ENCODE measurements at regions not wholly inside any gene's neighbourhood (a gene's known extent, or its start where the extent isn't known, plus 50 kb on each side); places are given as distances from the start of the nearest gene placed in this dataset.

DNA sequence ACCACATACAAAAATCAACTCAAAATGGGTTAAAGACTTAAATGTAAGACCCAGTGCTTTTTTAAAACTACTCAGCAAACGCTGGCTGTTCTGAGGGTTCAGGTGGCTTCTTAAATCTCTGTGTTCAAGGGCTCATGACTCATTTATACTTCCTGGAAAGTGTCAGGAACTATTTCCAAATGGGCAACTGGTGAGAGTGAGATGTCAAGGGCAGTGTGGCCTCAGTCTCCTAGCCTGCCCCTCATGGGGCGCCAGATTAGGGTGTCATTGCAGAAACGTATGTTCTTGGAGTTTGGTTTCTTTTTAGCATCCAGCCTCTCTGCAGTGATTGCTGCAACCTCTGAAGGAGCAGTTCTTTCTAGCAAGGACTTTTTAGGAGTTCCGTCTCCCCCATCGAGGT is 485.4 kb downstream of the TNS1 start:
- Histone ChIP-seq H3K27ac (ENCODE audit: low read depth, low read length, poor library complexity, severe bottlenecking) (no peak overlapping the region), H4K20me1 (ENCODE audit: insufficient read depth, low read length) (no peaks in the 10 kb centered on the region), H3K4me3 (ENCODE audit: low read depth, low read length, poor library complexity, severe bottlenecking) (no peak overlapping the region), H3K79me2 (ENCODE audit: insufficient read depth, low read depth, low read length) (no peaks in the 10 kb centered on the region), H2AFZ (ENCODE audit: low read length) (no peak overlapping the region), H3K9me2 (ENCODE audit: insufficient read depth, low read length) (no peaks in the 10 kb centered on the region), H3K4me2 (ENCODE audit: low read length) (no peak overlapping the region), H3K36me3 (ENCODE audit: insufficient read depth, low read length) (no peaks in the 10 kb centered on the region), H3K4me1 (ENCODE audit: insufficient read depth, low read length, poor library complexity, severe bottlenecking) (no peaks in the 10 kb centered on the region), H3K9me3 (ENCODE audit: low read length) (no peaks in the 10 kb centered on the region)
- TF ChIP-seq, protein P1, sequence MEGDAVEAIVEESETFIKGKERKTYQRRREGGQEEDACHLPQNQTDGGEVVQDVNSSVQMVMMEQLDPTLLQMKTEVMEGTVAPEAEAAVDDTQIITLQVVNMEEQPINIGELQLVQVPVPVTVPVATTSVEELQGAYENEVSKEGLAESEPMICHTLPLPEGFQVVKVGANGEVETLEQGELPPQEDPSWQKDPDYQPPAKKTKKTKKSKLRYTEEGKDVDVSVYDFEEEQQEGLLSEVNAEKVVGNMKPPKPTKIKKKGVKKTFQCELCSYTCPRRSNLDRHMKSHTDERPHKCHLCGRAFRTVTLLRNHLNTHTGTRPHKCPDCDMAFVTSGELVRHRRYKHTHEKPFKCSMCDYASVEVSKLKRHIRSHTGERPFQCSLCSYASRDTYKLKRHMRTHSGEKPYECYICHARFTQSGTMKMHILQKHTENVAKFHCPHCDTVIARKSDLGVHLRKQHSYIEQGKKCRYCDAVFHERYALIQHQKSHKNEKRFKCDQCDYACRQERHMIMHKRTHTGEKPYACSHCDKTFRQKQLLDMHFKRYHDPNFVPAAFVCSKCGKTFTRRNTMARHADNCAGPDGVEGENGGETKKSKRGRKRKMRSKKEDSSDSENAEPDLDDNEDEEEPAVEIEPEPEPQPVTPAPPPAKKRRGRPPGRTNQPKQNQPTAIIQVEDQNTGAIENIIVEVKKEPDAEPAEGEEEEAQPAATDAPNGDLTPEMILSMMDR (conservative IDR thresholded peaks at IDR 0.05; ENCODE audit: low read length), result no peak
- no peak for TF ChIP-seq EZH2phosphoT487 (IDR thresholded peaks at IDR 0.05; ENCODE audit: borderline replicate concordance, low read depth, low read length)
- no TSS peak for BruUV-seq (replicated peaks)
- intact Hi-C loops (cut with micrococcal nuclease; ENCODE audit: unreplicated experiment), result no loop called here
- CTCF ChIA-PET (ENCODE audit: unreplicated experiment), result no interaction called here
- DNase-seq (ENCODE audit: low spot score), result no peak
- POLR2A ChIA-PET, result no interaction called here

DNA sequence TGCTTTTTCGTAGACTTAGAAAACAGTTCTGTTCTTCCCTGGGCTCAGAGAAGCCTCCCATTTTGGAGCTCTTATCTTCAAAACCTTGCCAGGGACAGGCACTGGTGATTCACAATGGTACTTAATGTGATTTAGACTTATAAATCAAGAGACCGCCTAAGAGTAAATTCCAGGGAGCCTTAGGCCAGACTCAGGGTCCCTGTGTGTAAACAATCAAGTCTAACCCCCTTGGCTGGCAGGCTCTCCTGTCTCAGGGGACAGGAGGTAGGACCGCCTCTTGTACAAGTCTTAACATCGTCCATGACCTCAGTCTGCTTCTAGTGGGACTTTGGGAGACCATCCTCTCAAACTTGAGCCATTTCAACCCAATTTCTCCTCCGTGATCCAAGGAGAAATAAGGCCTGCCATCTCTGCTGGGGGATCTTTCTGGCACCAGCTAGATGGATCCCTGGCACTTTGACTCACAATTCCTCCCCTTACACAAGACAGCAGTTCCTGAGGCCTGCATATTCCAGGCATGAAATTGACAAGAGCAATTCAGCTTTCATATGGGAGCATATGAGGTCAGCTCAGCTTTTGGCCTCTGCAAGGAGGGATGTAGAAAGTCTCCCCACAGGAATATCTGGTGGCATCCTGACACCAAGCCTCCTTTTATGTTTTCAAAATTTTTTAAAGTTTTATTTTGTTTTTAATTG is 487.0 kb downstream of the TNS1 start:
- Histone ChIP-seq H3K4me3 (ENCODE audit: low read depth, low read length, poor library complexity, severe bottlenecking) (no peak overlapping the region), H3K4me1 (ENCODE audit: insufficient read depth, low read length, poor library complexity, severe bottlenecking) (no peaks in the 10 kb centered on the region), H3K9me2 (ENCODE audit: insufficient read depth, low read length) (no peaks in the 10 kb centered on the region), H3K9me3 (ENCODE audit: low read length) (no peaks in the 10 kb centered on the region), H3K79me2 (ENCODE audit: insufficient read depth, low read depth, low read length) (no peaks in the 10 kb centered on the region), H2AFZ (ENCODE audit: low read length) (no peak overlapping the region), H3K27ac (ENCODE audit: low read depth, low read length, poor library complexity, severe bottlenecking) (no peak overlapping the region), H4K20me1 (ENCODE audit: insufficient read depth, low read length) (no peaks in the 10 kb centered on the region), H3K4me2 (ENCODE audit: low read length) (no peak overlapping the region), H3K36me3 (ENCODE audit: insufficient read depth, low read length) (no peaks in the 10 kb centered on the region)
- no peak for DNase-seq (ENCODE audit: low spot score)
- TF ChIP-seq EZH2phosphoT487 (IDR thresholded peaks at IDR 0.05; ENCODE audit: borderline replicate concordance, low read depth, low read length), result no peak
- TF ChIP-seq, protein P1 (conservative IDR thresholded peaks at IDR 0.05; ENCODE audit: low read length), result no peak
- POLR2A ChIA-PET, result no interaction called here
- intact Hi-C loops (cut with micrococcal nuclease; ENCODE audit: unreplicated experiment), result no loop called here
- no TSS peak for BruUV-seq (replicated peaks)
- CTCF ChIA-PET (ENCODE audit: unreplicated experiment), result no interaction called here

DNA sequence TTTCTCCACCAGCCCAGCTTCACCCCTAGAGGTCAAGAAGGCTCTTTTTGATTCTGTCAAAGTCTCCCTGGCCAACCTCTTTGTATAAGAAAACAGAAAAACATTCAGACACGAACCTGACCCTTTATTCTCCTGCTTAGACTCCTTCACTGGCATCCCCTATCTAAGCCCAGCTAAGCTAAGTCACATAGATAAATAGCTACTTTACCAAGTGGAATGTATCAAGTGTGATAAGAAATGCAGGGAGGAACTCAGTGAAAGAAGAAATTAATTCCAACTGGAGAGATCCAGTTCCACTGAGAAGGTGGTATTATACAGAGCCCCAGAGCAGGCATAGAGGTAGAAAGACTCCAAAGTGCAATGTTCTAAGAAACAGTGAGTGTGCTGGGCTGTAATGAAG is 489.5 kb downstream of the TNS1 start:
- intact Hi-C loops (cut with micrococcal nuclease; ENCODE audit: unreplicated experiment), result loop anchor here (5.0 kb wide), 1 partner anchor 816 kb away; the partner anchor contains the start of gene IGFBP5
- CTCF ChIA-PET (ENCODE audit: unreplicated experiment), result no interaction called here
- no TSS peak for BruUV-seq (replicated peaks)

More for the DNA sequence above, 489.5 kb downstream of the TNS1 start:
- no peak for TF ChIP-seq EZH2phosphoT487 (IDR thresholded peaks at IDR 0.05; ENCODE audit: borderline replicate concordance, low read depth, low read length)
- TF ChIP-seq, protein P1 (conservative IDR thresholded peaks at IDR 0.05; ENCODE audit: low read length), result no peak
- Histone ChIP-seq H3K9me2 (ENCODE audit: insufficient read depth, low read length) (no peaks in the 10 kb centered on the region), H3K36me3 (ENCODE audit: insufficient read depth, low read length) (no peaks in the 10 kb centered on the region), H3K79me2 (ENCODE audit: insufficient read depth, low read depth, low read length) (no peaks in the 10 kb centered on the region), H3K4me2 (ENCODE audit: low read length) (no peak overlapping the region), H3K4me1 (ENCODE audit: insufficient read depth, low read length, poor library complexity, severe bottlenecking) (no peaks in the 10 kb centered on the region), H2AFZ (ENCODE audit: low read length) (no peak overlapping the region), H3K27ac (ENCODE audit: low read depth, low read length, poor library complexity, severe bottlenecking) (no peak overlapping the region), H3K4me3 (ENCODE audit: low read depth, low read length, poor library complexity, severe bottlenecking) (no peak overlapping the region), H4K20me1 (ENCODE audit: insufficient read depth, low read length) (no peaks in the 10 kb centered on the region), H3K9me3 (ENCODE audit: low read length) (no peaks in the 10 kb centered on the region)
- no peak for DNase-seq (ENCODE audit: low spot score)
- POLR2A ChIA-PET, result no interaction called here
